A549 (cell line): ENCODE measurements at regions not wholly inside any gene's neighbourhood (a gene's known extent, or its start where the extent isn't known, plus 50 kb on each side); places are given as distances from the start of the nearest gene placed in this dataset.

ENCODE experiments used
- small RNA-seq, 6 experiments: library from RNA; depleted of rRNA; stranded (forward); fragments of <200 nt; gene quantifications; one replicate each; pipeline ENCODE3, GENCODE V24; 2012

Small RNA genes in the stretch of these regions (small RNA-seq; reads per million reads assigned to genes)
- 0 reads per million in 6 experiments for gene AC114811.1
